ENCODE measurements at regions not wholly inside any gene's neighbourhood (a gene's known extent, or its start where the extent isn't known, plus 50 kb on each side); places are given as distances from the start of the nearest gene placed in this dataset.

GRCh38 chr15:69809421-69809820 is 288.3 kb downstream of the TLE3 start:
- no peaks in the 10 kb centered on the region for H3K27me3 ChIP-seq (ENCODE audit: control insufficient read depth in 4 of 4, insufficient read depth in 4 of 4, low read length in 3 of 4)
- H3K4me3 ChIP-seq (ENCODE audit: low read depth in 1 of 3, low read length in 3 of 3): no peak overlapping the region
- no peak for DNase-seq (ENCODE audit: low spot score)
- no peaks in the 10 kb centered on the region for H3K36me3 ChIP-seq (ENCODE audit: control insufficient read depth in 4 of 4, insufficient read depth in 3 of 4, low read depth in 1 of 4, low read length in 3 of 4)
- no peak overlapping the region for H3K9ac ChIP-seq (ENCODE audit: low read depth in 1 of 2, low read length in 2 of 2)
- TF ChIP-seq RXRA (IDR thresholded peaks at IDR 0.05) (no peak), HNF4A (conservative IDR thresholded peaks at IDR 0.05) (no peak)
- 91% methylated on average over 2 of the region's 2 CpGs for whole genome bisulfite sequencing
- H3K4me1 ChIP-seq (ENCODE audit: control insufficient read depth in 4 of 4, insufficient read depth in 4 of 4, low read length in 3 of 4): no peaks in the 10 kb centered on the region
- no peak overlapping the region for H3K27ac ChIP-seq (ENCODE audit: low read depth in 1 of 2, low read length in 2 of 2)
- H3K9me3 ChIP-seq (ENCODE audit: control insufficient read depth in 4 of 4, low read length in 3 of 4): no peaks in the 10 kb centered on the region

- TF ChIP-seq RAD21 (IDR thresholded peaks at IDR 0.05): no peak
- TF ChIP-seq HNF4A (conservative IDR thresholded peaks at IDR 0.05): no peak
- no peak for TF ChIP-seq FOXA1 (IDR thresholded peaks at IDR 0.05)
- TF ChIP-seq FOXA2 (IDR thresholded peaks at IDR 0.05): no peak
- TF ChIP-seq EGR1 (IDR thresholded peaks at IDR 0.05; ENCODE audit: low read depth in 2 of 2): no peak
- no peak for TF ChIP-seq RXRA (IDR thresholded peaks at IDR 0.05)
- TF ChIP-seq, protein P1, sequence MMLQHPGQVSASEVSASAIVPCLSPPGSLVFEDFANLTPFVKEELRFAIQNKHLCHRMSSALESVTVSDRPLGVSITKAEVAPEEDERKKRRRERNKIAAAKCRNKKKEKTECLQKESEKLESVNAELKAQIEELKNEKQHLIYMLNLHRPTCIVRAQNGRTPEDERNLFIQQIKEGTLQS (IDR thresholded peaks at IDR 0.05): no peak
- TF ChIP-seq SP1 (IDR thresholded peaks at IDR 0.05): no peak
- no peak for TF ChIP-seq GABPA (IDR thresholded peaks at IDR 0.05 in 1 of 2, conservative IDR thresholded peaks at IDR 0.05 in 1 of 2)
- TF ChIP-seq, protein P2, sequence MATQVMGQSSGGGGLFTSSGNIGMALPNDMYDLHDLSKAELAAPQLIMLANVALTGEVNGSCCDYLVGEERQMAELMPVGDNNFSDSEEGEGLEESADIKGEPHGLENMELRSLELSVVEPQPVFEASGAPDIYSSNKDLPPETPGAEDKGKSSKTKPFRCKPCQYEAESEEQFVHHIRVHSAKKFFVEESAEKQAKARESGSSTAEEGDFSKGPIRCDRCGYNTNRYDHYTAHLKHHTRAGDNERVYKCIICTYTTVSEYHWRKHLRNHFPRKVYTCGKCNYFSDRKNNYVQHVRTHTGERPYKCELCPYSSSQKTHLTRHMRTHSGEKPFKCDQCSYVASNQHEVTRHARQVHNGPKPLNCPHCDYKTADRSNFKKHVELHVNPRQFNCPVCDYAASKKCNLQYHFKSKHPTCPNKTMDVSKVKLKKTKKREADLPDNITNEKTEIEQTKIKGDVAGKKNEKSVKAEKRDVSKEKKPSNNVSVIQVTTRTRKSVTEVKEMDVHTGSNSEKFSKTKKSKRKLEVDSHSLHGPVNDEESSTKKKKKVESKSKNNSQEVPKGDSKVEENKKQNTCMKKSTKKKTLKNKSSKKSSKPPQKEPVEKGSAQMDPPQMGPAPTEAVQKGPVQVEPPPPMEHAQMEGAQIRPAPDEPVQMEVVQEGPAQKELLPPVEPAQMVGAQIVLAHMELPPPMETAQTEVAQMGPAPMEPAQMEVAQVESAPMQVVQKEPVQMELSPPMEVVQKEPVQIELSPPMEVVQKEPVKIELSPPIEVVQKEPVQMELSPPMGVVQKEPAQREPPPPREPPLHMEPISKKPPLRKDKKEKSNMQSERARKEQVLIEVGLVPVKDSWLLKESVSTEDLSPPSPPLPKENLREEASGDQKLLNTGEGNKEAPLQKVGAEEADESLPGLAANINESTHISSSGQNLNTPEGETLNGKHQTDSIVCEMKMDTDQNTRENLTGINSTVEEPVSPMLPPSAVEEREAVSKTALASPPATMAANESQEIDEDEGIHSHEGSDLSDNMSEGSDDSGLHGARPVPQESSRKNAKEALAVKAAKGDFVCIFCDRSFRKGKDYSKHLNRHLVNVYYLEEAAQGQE (IDR thresholded peaks at IDR 0.05): no peak
- no peak for TF ChIP-seq HNF4G (IDR thresholded peaks at IDR 0.05)
- TF ChIP-seq YY1 (IDR thresholded peaks at IDR 0.05): no peak
- TF ChIP-seq NR2F2 (IDR thresholded peaks at IDR 0.05): no peak
- no peak for TF ChIP-seq ZBTB33 (IDR thresholded peaks at IDR 0.05)
- TF ChIP-seq, protein P3, sequence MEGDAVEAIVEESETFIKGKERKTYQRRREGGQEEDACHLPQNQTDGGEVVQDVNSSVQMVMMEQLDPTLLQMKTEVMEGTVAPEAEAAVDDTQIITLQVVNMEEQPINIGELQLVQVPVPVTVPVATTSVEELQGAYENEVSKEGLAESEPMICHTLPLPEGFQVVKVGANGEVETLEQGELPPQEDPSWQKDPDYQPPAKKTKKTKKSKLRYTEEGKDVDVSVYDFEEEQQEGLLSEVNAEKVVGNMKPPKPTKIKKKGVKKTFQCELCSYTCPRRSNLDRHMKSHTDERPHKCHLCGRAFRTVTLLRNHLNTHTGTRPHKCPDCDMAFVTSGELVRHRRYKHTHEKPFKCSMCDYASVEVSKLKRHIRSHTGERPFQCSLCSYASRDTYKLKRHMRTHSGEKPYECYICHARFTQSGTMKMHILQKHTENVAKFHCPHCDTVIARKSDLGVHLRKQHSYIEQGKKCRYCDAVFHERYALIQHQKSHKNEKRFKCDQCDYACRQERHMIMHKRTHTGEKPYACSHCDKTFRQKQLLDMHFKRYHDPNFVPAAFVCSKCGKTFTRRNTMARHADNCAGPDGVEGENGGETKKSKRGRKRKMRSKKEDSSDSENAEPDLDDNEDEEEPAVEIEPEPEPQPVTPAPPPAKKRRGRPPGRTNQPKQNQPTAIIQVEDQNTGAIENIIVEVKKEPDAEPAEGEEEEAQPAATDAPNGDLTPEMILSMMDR (IDR thresholded peaks at IDR 0.05; ENCODE audit: low read depth, low read length, missing input control): no peak
- TF ChIP-seq, protein P4, sequence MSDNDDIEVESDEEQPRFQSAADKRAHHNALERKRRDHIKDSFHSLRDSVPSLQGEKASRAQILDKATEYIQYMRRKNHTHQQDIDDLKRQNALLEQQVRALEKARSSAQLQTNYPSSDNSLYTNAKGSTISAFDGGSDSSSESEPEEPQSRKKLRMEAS (IDR thresholded peaks at IDR 0.05): no peak
- TF ChIP-seq JUND (IDR thresholded peaks at IDR 0.05): no peak
- Histone ChIP-seq H3K36me3 (ENCODE audit: control insufficient read depth in 4 of 4, insufficient read depth in 3 of 4, low read depth in 1 of 4, low read length in 3 of 4) (no peaks in the 10 kb centered on the region), H3K9ac (ENCODE audit: low read depth in 1 of 2, low read length in 2 of 2) (no peak overlapping the region), H3K4me1 (ENCODE audit: control insufficient read depth in 4 of 4, insufficient read depth in 4 of 4, low read length in 3 of 4) (no peaks in the 10 kb centered on the region), H3K27me3 (ENCODE audit: control insufficient read depth in 4 of 4, insufficient read depth in 4 of 4, low read length in 3 of 4) (no peaks in the 10 kb centered on the region), H3K9me3 (ENCODE audit: control insufficient read depth in 4 of 4, low read length in 3 of 4) (no peaks in the 10 kb centered on the region), H3K27ac (ENCODE audit: low read depth in 1 of 2, low read length in 2 of 2) (no peak overlapping the region), H3K4me3 (ENCODE audit: low read depth in 1 of 3, low read length in 3 of 3) (no peak overlapping the region)
- DNase-seq (ENCODE audit: low spot score): no peak
- WGBS: 86% methylated on average over 14 of the region's 14 CpGs
Observed at GRCh38 chr15:69810431-69811354, 287.0 kb downstream of the TLE3 start.

All from liver (tissue), 8 donors.